NT2/D1 (cell line): ENCODE measurements at regions not wholly inside any gene's neighbourhood (a gene's known extent, or its start where the extent isn't known, plus 50 kb on each side); places are given as distances from the start of the nearest gene placed in this dataset.

Experiments used
- SUZ12 ChIP-seq: IDR thresholded peaks from 2 replicates; pipeline ENCODE4 v1.6.1; 2011; ENCODE audit not compliant: insufficient read length, insufficient read depth; ENCODE audit errors: extremely low read depth
- YY1 ChIP-seq: IDR thresholded peaks from 2 replicates; pipeline ENCODE4 v1.6.1; 2011; ENCODE audit not compliant: insufficient read length, insufficient read depth
- ZNF274 ChIP-seq: IDR thresholded peaks from 2 replicates; pipeline ENCODE4 v1.6.1; 2011; ENCODE audit warnings: mild to moderate bottlenecking, low read depth, low read length

DNA sequence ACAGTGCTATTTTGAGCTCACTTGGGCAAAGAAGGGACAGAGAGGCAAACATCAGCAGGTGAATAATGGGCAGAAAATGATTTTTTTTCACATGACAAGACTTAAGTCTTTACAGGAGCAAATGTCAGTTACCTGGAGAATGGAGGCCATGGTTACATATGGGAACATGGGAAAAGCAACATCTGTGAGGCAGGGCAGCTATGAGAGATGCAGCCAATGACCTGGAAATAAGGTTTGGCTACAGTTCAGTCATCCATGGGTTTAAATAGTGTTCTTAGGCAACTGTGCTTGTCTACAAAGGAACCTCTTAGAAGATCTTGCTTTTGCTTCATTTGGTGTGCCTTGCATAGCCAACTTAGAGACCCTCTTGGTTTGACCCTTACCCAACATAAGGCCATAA lies 490.2 kb upstream of the LCORL start:
- TF ChIP-seq YY1 (no peak), ZNF274 (no peak), SUZ12 (no peak)
